Activated T-cell treated with anti-CD3 and anti-CD28 coated beads, Interleukin-2, amount 50 U/mL, for 1 hour (primary cell): ENCODE measurements at regions not wholly inside any gene's neighbourhood (a gene's known extent, or its start where the extent isn't known, plus 50 kb on each side); places are given as distances from the start of the nearest gene placed in this dataset.
"Not testable (repeated sequence)": the region's sequence is repeated elsewhere in the genome, so short reads cannot be mapped to it uniquely, and the experiment has no call there.

Source experiments
- DNase-seq: peaks from one replicate; pipeline ENCODE4 v3.0.0-alpha.2; 2020

GRCh38 chr15:98330692-98331435 is 317.5 kb upstream of the IGF1R start:
- no peak for DNase-seq

- no peak for DNase-seq
Observed at GRCh38 chr15:98331676-98332075, 316.7 kb upstream of the IGF1R start.

GRCh38 chr15:98333251-98333650 is 315.1 kb upstream of the IGF1R start:
- no peak for DNase-seq

DNA sequence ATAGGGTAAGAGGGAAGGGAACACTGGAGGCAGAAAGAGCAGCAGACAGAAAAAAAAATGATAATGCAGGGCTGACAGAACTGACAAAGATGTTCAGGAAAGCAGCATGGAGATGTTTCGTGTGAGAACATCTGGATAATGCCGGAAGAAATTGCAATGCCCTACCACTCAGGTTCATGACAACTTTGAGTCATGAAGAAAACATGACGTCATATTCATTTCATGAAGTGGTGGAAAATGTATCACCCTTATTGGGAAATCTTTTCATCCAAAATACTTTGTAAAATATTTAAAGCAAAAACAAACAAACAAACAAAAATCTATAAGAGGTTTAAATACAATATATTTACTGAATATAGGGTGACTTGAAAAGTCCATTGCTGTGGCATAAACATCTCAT is 305.4 kb upstream of the IGF1R start:
- no peak for DNase-seq

DNA sequence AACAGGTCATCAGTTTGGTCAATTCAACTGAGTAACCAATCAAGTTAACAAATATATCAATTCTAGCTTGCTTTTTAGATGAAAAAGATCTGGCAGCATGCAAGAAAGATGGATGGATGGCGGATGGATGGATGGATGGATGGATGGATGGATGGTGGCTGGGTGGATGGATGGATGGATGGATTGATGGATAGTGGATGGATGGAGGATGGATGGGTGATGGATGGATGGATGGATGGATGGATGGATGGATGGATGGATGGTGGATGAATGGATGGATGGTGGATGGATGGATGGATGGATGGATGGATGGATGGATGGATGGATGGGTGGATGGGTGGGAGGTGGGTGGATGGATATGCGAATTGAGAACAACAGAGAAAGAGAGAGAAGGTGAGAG is 303.7 kb upstream of the IGF1R start:
- no peak for DNase-seq

DNA sequence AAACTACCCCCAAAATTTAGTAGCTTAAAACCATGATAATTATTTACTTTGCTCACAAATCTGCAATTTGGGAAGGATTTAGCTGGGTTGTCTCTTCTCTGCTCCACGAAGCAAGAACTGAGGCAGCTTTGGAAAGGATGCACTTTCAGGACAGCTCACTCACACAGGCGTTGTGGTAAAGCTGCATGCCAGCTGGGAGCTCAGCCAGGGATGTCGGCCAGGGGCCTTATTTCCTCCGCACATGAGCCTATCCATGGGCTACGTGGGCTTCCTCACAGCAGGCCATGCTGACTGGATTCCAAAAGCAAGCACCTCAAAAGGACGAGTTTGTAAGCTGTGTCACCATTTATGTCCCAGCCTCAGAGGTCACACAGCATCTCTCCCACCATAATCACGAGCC is 301.3 kb upstream of the IGF1R start:
- DNase-seq = no peak

DNA sequence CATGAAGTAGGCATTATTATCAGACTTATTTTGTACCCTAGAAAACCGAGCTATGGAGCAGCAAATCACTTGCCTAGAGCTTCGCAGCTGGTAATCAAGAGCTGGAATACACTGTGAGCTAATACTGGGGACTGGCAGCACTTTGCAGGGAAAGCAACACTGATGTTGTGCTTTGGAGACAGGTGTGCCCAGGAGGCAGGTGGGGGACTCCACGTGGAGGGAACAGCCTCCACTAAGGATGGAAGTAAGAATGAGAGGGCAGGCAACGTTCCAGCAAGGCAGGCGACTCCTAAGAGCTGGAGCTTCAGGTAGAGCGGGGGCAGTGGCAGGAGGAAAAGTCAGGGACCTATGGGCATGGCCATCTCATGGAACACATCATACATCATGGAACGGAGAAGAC is 300.5 kb upstream of the IGF1R start:
- DNase-seq = no peak

GRCh38 chr15:98350276-98350675 is 298.1 kb upstream of the IGF1R start:
- no peak for DNase-seq

- not testable (repeated sequence) for DNase-seq
Observed at GRCh38 chr15:98358274-98358673, 290.1 kb upstream of the IGF1R start.

GRCh38 chr15:98358971-98359370 is 289.4 kb upstream of the IGF1R start:
- DNase-seq = no peak

GRCh38 chr15:98363416-98363815 is 284.9 kb upstream of the IGF1R start:
- DNase-seq = no peak

DNA sequence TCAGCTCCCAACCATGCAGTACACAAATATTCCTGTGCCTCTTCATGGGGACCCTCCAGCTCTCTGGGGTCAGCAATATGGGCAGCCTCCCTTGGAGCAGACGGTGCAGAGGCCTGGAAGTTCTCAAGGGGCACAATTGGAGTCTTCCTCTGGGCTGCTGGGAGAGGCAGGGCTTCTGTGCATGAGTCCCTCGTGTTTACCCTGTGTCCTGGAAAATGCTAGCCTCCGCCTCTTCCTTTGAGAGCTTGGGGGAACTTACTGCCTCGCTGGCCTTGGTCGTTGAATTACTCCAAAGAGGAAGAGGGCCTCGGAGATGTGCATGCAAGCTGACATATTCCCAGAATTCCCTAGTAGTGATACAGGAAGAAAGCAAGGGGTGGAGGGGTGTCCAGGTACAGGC is 284.4 kb upstream of the IGF1R start:
- DNase-seq = no peak

- DNase-seq = no peak
Observed at GRCh38 chr15:98369081-98369716, 279.1 kb upstream of the IGF1R start.

- DNase-seq = no peak
Observed at GRCh38 chr15:98375513-98376340, 272.6 kb upstream of the IGF1R start.

- DNase-seq = no peak
Observed at GRCh38 chr15:98380721-98381120, 267.6 kb upstream of the IGF1R start.

- no peak for DNase-seq
Observed at GRCh38 chr15:98381446-98381845, 266.9 kb upstream of the IGF1R start.

GRCh38 chr15:98382139-98382538 is 266.2 kb upstream of the IGF1R start:
- no peak for DNase-seq

- no peak for DNase-seq
Observed at GRCh38 chr15:98383571-98383970, 264.8 kb upstream of the IGF1R start.

DNA sequence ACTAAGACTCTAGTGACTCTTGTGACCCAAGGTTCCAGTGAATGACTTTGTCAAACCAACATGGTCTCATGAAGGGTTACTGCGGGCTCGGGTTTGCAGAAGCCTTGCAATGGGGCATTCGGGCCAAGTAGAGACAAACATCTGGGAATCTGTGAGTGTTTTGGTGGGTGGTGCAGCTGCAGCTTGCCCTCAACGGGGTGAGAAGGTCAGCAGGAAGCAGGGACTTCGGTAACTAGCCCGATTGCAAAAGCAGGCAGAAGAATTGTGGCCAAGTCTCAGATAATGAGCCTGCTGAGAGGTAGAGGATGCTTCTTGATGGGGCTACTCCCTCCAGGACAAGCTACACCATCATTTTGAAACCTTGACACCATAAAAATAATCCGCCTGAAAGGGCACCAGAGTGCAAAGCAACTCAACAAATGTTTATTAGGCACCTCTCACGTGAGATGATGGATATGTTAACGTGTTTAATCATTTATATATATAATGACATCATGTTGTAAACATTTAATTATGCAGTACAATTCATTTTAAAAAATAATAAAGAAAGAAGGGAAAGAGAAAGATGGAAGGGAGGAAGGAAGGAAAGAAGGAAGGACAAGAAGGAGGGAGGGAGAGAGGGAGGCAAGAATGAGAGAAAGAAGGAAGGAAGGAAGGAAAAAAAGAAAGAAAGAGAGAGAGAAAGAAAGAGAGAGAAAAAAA is 263.9 kb upstream of the IGF1R start:
- no peak for DNase-seq

GRCh38 chr15:98385752-98386381 is 262.5 kb upstream of the IGF1R start:
- no peak for DNase-seq

- no peak for DNase-seq
Observed at GRCh38 chr15:98386561-98386960, 261.8 kb upstream of the IGF1R start.

- DNase-seq = no peak
Observed at GRCh38 chr15:98387866-98388265, 260.5 kb upstream of the IGF1R start.
